NCI-H510A (cell line): ENCODE measurements at regions not wholly inside any gene's neighbourhood (a gene's known extent, or its start where the extent isn't known, plus 50 kb on each side); places are given as distances from the start of the nearest gene placed in this dataset.

ENCODE experiments used
- DNase-seq: peaks from one replicate; lab custom pipeline; 2025; lab: John Stamatoyannopoulos, UW

- DNase-seq = no peak
These were observed 242.1 kb upstream of the PWP1 start for GRCh38 chr12:107443320-107444090.

- no peak for DNase-seq
These were observed 240.8 kb upstream of the PWP1 start for GRCh38 chr12:107444771-107445170.

- DNase-seq = no peak
These were observed 239.1 kb upstream of the PWP1 start for GRCh38 chr12:107446476-107446875.

- DNase-seq = no peak
These were observed 238.3 kb upstream of the PWP1 start for GRCh38 chr12:107447336-107447735.

- DNase-seq = no peak
These were observed 237.4 kb upstream of the PWP1 start for GRCh38 chr12:107448198-107448597.

- no peak for DNase-seq
These were observed 235.7 kb upstream of the PWP1 start for GRCh38 chr12:107449891-107450290.

- no peak for DNase-seq
These were observed 235.1 kb upstream of the PWP1 start for GRCh38 chr12:107450541-107450940.

- DNase-seq = no peak
These were observed 234.4 kb upstream of the PWP1 start for GRCh38 chr12:107451246-107451645.

- DNase-seq = no peak
These were observed 231.3 kb upstream of the PWP1 start for GRCh38 chr12:107454109-107454830.

- no peak for DNase-seq
These were observed 228.2 kb upstream of the PWP1 start for GRCh38 chr12:107457362-107457935.

GRCh38 chr12:107458163-107458562 lies 227.4 kb upstream of the PWP1 start:
- DNase-seq = no peak

- no peak for DNase-seq
These were observed 226.6 kb upstream of the PWP1 start for GRCh38 chr12:107458990-107459389.

- no peak for DNase-seq
These were observed 226.0 kb upstream of the PWP1 start for GRCh38 chr12:107459641-107460040.

- DNase-seq = no peak
These were observed 224.2 kb upstream of the PWP1 start for GRCh38 chr12:107461222-107461975.

- DNase-seq = no peak
These were observed 222.9 kb upstream of the PWP1 start for GRCh38 chr12:107462428-107463332.

- DNase-seq = no peak
These were observed 221.0 kb upstream of the PWP1 start for GRCh38 chr12:107464644-107465043.

- DNase-seq = no peak
These were observed 220.0 kb upstream of the PWP1 start for GRCh38 chr12:107465625-107466024.

- DNase-seq = no peak
These were observed 217.9 kb upstream of the PWP1 start for GRCh38 chr12:107467716-107468115.

- DNase-seq = peak; percentile 38
These were observed 217.4 kb upstream of the PWP1 start for GRCh38 chr12:107468182-107468581.

- no peak for DNase-seq
These were observed 216.6 kb upstream of the PWP1 start for GRCh38 chr12:107469011-107469410.

GRCh38 chr12:107470645-107471044 lies 215.0 kb upstream of the PWP1 start:
- DNase-seq = no peak
